ENCODE measurements at regions not wholly inside any gene's neighbourhood (a gene's known extent, or its start where the extent isn't known, plus 50 kb on each side); places are given as distances from the start of the nearest gene placed in this dataset.
"Not testable (repeated sequence)": the region's sequence is repeated elsewhere in the genome, so short reads cannot be mapped to it uniquely, and the experiment has no call there.

- no peak for DNase-seq
Measured at GRCh38 chrX:38473701-38474100, 87.6 kb upstream of the TSPAN7 start.

GRCh38 chrX:38474543-38474942 lies 86.8 kb upstream of the TSPAN7 start:
- DNase-seq = no peak

GRCh38 chrX:38482183-38482582 lies 79.2 kb upstream of the TSPAN7 start:
- DNase-seq = no peak

- no peak for DNase-seq
Measured at GRCh38 chrX:38484607-38485498, 76.5 kb upstream of the TSPAN7 start.

- DNase-seq = peak; percentile 10
Measured at GRCh38 chrX:38489341-38489740, 72.0 kb upstream of the TSPAN7 start.

GRCh38 chrX:38494239-38494823 lies 67.0 kb upstream of the TSPAN7 start:
- no peak for DNase-seq

GRCh38 chrX:38499658-38500057 lies 61.7 kb upstream of the TSPAN7 start:
- not testable (repeated sequence) for DNase-seq

GRCh38 chrX:38500141-38500540 lies 61.2 kb upstream of the TSPAN7 start:
- no peak for DNase-seq

GRCh38 chrX:38500866-38501265 lies 60.5 kb upstream of the TSPAN7 start:
- DNase-seq = no peak

- no peak for DNase-seq
Measured at GRCh38 chrX:38505583-38505982, 55.8 kb upstream of the TSPAN7 start.
